Muscle of back (tissue), 3 donors: ENCODE measurements at regions not wholly inside any gene's neighbourhood (a gene's known extent, or its start where the extent isn't known, plus 50 kb on each side); places are given as distances from the start of the nearest gene placed in this dataset.

Source experiments
- DNase-seq, 3 donors: peaks; one replicate each; pipeline versions ENCODE4 v3.0.0 to v3.0.0-alpha.2; 2013

DNA sequence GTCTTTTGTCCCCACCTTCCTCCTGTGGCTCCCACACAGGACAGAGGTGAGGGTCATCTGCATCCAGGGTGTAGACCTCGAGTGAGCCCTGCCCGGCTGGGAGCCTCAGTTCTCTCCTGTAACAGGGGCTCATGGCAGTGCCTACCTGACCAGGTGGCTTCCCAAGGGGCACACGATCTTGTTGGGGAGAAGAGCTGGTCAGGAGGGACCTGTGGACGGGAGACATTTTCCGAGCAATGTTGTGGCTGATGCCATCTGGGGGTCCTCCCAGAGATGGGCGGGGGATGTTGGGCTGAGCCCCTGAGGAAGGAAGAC, 51.9 kb downstream of the CEBPB start:
- no peak for DNase-seq

GRCh38 chr20:50242863-50243609, 52.4 kb downstream of the CEBPB start:
- no peak for DNase-seq

DNA sequence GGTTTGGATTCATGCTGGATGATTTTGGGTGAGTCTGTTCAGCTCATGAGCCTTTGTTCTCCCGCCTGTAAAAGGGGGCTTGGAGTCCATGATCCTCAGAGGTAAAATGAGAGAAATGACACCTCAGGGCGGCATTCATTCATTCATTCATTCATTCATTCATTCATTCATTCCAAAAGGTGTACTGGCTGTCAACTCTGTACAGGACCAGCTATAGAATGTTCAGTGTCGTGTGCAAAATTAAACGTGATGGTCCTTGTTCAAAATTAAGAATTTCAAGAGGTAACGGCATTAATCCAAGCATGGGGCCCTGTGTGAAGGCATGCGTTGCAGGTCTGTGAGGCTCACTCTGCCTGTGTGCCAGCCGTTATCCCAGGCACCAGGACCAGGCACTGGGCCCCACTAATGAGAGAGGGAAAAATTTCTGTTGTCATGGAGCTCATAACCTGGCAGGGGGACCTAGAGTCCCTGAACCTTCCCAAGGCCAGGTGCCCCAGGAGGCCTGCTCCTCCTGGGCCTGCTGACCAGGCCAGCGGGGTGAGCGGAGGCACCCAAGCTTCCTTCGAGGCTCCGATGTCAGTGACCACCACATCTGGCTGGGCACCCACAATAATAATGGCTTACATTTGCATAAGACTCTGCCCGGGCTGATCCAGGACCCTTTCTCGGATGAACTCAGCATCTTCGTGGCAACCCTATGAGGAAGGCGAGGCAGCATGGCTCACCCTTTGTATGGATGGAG, 53.2 kb downstream of the CEBPB start:
- no peak for DNase-seq

DNA sequence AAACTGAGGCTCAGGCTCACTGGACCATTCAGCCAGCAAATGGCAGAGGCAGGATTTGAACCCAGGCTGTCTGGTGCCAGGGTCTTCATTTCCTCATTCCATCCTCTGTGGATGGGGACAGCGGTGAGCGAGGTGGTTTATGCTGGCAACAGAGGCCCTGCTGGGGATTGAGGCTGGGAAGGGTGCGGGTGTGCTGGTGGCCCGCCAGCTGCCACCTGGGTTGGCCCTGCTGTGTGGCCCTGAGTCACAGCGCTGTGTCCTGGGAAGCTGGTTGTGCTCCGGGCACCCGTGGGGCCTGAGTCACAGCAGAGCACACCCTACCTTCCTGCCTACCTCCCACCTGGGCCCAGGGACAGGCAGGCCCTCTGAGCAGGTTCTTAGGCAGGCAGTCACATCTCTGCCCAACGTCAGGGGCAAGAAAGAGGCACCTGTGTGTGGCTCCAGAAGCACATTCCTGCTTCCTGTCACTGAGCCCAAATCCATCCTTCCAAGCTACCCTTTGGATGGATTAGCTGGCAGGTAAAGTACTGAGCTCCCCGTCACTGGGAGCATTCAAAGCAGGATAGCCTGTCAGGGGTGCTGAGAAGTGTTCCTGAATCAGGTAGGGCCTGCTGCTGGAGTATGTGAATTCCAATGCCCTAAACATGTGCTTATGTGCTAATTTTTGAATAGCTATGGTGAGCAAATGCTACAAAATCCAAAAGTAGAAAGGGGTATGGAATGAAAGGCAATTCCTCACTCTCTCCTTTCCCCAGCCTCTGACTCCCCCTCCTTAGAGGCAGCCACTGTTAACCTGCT, 53.9 kb downstream of the CEBPB start:
- DNase-seq = no peak

GRCh38 chr20:50245498-50246366, 55.1 kb downstream of the CEBPB start:
- no peak for DNase-seq

DNA sequence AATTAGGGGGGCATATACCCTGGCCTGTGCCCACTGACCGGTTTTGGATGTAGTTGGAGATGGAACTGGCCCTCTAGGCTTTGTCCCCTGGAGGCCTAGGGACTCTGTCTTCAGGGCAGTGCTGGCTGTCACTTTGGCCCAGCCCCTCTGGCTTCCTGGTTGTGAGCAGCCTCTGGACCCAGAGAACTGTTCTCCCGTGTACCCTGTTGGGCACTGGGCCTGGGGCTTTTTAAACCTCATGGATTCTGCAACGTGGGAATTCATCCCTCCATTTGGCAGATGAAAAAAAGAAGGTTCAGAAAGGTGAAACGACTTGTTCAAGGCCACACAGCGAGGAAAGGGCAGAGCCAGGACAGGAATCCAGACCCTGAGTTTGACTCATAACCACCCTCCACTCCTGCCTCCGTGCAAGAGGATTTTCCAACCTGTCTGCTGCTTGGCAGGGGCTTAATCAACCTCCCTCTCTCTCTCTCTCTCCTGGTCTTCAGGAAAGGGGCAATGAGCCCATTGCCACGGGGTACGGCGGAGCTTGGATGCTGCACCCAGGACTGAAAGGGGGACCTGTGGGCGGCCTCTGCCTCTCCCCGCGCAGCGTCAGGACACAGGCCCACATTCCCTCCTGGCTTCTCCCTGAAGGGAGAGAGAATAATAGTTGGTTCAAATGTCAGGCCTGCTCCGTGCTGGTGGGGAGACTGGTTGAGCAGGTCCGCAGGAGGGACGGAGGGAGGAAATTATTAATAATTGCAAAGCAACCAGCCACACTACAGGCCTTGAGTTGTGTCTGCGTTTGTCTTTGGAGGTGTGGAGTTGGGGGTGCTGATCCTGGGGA, 56.0 kb downstream of the CEBPB start:
- no peak for DNase-seq

GRCh38 chr20:50247196-50248094, 56.8 kb downstream of the CEBPB start:
- DNase-seq = no peak

DNA sequence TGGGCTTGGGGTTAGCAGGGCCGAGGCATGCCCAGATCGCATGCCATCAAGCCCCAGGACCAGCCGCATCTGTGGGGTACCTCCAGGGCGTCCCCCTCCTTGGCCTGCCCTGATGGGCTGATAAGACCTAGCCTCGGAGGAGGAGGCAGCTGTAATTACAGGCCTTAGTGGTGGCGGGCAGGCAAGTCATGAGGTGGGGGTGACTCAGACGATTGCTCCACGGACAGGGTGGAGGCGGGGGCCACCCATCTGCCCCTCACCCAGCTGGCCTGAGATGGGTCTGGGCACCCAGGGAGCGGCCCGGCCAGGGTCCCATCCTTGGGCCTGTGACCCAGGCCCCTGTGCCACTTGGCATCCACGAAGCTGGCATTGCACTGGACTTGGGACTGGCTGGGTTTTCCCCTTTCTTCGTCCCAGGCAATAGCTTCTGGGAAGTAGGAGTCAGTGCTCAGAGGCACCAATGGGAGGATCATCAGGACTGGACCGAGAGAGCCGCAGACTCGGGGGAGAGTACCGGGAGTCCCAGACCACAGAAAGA, 57.5 kb downstream of the CEBPB start:
- DNase-seq = no peak

DNA sequence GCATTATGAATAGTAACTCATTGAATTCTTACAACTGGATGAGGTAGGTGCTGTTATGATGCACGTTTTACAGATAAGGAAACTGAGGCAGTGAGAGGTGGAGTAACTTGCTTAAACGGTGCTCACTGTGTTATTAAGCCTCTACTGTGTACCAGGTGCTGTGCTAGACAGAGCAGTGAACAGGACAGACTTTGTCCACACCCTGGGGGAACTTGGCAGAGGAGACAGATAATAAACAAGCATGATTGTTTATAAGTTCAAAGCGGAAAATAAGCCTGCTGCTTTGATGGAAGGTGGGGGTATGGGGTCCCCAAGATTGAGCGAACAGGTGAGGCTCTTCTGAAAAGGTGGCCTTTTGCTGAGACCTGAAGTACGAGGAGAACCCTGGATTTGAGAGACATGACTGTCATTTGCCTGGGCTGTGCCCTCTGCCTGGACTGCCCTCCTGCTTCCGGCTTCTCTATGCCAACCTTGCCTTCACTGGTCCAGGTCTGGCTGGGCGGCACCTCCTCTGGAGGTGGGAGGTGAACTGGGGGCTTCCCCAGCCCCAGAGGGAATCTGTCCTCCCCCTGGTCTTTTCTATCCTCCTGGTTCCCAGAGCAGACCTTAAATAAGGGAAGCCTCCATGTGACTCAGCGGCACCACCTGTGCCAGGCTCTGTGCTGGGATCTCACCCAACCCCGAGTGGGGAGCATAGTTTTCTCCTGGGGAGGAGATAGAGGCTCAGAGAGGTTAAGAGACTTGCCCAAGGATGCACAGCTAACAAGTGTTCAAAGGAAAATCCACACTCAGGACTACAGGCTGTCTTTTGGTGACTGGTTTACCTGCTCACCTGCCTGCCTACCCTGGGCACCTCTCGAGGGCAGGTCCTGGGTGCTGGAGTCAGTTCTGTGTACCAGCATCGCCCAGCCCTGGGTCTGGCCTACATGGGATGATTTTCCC, 59.1 kb downstream of the CEBPB start:
- DNase-seq = no peak

- no peak for DNase-seq
Observed at GRCh38 chr20:50250679-50251382, 60.2 kb downstream of the CEBPB start.

- no peak for DNase-seq
Observed at GRCh38 chr20:50251383-50251748, 60.7 kb downstream of the CEBPB start.

DNA sequence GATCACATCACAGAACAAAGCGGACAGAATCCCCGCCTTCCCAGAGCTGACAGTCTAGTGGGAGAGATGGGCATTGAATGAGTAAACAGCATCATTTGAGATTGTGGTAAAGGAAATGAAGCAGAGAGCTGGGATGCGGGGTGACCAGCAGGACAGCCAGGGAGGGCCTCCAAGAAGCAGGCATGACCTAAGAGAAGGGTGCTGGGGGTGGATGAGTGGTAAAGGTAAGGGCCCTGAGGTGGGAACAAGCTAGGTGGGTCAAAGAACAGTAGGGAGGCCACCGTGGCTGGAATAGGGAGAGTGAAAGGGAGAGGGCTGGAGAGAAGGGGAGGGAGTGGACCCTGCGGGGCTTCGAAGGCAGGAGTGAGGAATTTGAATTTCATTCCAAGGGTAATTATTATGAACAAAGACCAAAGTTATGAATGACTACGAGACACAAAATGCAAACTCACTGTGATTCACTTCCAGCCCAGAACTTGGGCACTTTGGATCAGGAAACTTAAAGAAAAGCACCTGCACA, 61.4 kb downstream of the CEBPB start:
- DNase-seq = no peak

DNA sequence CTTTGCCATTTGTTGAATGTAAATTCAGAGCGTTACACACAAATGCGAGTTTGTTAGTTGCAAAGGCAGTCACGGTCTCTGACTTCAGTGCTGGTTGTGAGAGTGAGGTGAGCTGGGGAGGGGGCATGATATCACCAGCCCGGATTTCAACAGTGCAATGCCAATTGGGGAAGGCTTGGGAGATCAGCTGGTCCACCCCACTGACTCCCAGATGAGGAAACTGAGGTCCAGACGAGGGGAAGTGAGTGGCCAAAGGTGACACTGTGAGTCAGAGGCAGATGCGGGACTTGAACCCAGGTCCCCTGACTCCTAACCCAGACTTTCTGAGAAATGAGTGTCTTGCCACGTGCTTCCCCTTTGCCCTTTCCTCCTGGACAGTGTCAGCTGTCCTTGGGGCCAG, 62.1 kb downstream of the CEBPB start:
- no peak for DNase-seq

DNA sequence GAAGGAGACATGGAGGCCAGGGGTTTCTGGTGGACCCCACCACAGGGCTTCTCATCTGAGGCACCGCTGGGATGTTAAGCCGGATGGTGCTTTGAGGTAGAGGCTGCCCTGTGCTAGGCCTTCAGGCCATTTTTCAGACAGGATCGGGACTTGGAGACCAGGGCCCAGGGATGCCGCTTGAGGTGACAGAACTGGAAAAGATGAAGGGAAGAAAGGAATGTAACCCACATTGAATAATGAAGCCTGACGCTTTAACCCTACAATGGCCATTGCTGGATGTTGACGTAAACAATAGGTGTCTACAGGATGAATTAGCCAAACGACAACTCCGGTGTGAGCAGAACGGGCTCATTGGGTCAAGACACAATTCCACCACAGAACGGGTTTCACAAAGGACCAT, 62.5 kb downstream of the CEBPB start:
- no peak for DNase-seq

GRCh38 chr20:50254466-50255079, 63.9 kb downstream of the CEBPB start:
- no peak for DNase-seq

GRCh38 chr20:50256577-50256976, 65.9 kb downstream of the CEBPB start:
- DNase-seq = no peak

DNA sequence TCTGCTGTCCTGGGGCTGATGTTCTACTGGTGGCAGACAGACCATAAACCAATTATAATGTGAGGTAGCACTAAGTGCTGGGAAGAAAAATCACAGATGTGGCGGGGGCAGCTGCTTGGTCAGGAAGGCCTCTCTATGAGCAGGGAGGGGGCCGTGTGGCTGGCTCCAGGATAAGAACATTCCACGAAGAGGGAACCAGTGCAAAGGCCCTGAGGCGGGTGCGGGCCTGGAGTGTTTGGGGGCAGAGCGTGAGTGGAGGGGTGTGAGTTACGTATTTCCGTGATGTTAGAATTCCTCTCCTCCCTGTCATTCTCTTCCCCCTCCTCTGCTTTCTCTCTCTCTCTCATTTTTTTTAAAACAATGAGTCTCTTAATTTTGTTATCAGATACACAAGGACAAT, 67.2 kb downstream of the CEBPB start:
- DNase-seq = no peak
